ENCODE measurements at regions not wholly inside any gene's neighbourhood (a gene's known extent, or its start where the extent isn't known, plus 50 kb on each side); places are given as distances from the start of the nearest gene placed in this dataset.

- H3K27me3 ChIP-seq (replicated peaks in 1 of 4; ENCODE audit: control insufficient read depth in 3 of 4, extremely low read depth in 1 of 4, insufficient read depth in 3 of 4, low read length in 3 of 4) = peaks cover 0 to 4% (median 2%) of the 10 kb centered on the region in 4 experiments; a peak in 5 of 7 replicates
- no peaks in the 10 kb centered on the region for H4K20me1 ChIP-seq (replicated peaks in 1 of 2; ENCODE audit: control insufficient read depth in 1 of 2, insufficient read depth in 2 of 2, low read length in 2 of 2)
- no peak overlapping the region for H2BK5ac ChIP-seq (ENCODE audit: low read depth, low read length)
- H3K14ac ChIP-seq (ENCODE audit: insufficient read length) = no peak overlapping the region
- no peak overlapping the region for H2AFZ ChIP-seq (ENCODE audit: low read length)
- POLR2A ChIA-PET (ENCODE audit: partially characterized antibody) = no interaction called here
- no peak for DNase-seq (ENCODE audit: low read depth in 1 of 2, low spot score in 2 of 2)
- no peak overlapping the region for H4K5ac ChIP-seq (ENCODE audit: insufficient read length, low read depth, low read length)
- H2BK15ac ChIP-seq (ENCODE audit: low read length) = no peak overlapping the region
- H3K9ac ChIP-seq (replicated peaks in 1 of 4; ENCODE audit: extremely low read depth in 1 of 4, low read depth in 3 of 4, low read length in 3 of 4) = no peak overlapping the region
- peaks cover 0 to 4% (median 3%) of the 10 kb centered on the region in 4 experiments; a peak in 3 of 7 replicates for H3K4me1 ChIP-seq (replicated peaks in 1 of 4; ENCODE audit: control insufficient read depth in 3 of 4, insufficient read depth in 4 of 4, low read length in 3 of 4)
- no peak overlapping the region for H3K56ac ChIP-seq (replicated peaks; ENCODE audit: insufficient read length, low read depth, low read length)
- H3K23ac ChIP-seq (ENCODE audit: insufficient read length) = no peak overlapping the region
- no peak for FAIRE-seq
- no peaks in the 10 kb centered on the region; a peak in 1 of 4 replicates for H3K9me3 ChIP-seq (ENCODE audit: insufficient read depth in 2 of 2, low read depth in 1 of 2, low read length in 1 of 2)
- H3K18ac ChIP-seq (ENCODE audit: extremely low read depth, low read length) = no peak overlapping the region
- H2BK12ac ChIP-seq (ENCODE audit: low read depth, low read length) = no peak overlapping the region
- 67% methylated on average over 4 of the region's 4 CpGs; no CpG with 5 or more reads in 1 of the 2 experiments for WGBS, 2 experiments (ENCODE audit: extremely low coverage in 1 of 2, insufficient coverage in 1 of 2, insufficient read length in 1 of 2, insufficient replicate concordance in 2 of 2, low coverage in 1 of 2, low lambda C conversion rate in 2 of 2, missing lambda C conversion rate in 1 of 2)
- CTCF ChIA-PET (ENCODE audit: partially characterized antibody) = no interaction called here
- H4K8ac ChIP-seq (ENCODE audit: extremely low read depth, insufficient read depth, low read length) = no peak overlapping the region
- H2AK5ac ChIP-seq (ENCODE audit: low read depth, low read length) = no peak overlapping the region
- H3K79me1 ChIP-seq (ENCODE audit: low read depth, low read length) = no peaks in the 10 kb centered on the region
- H3K23me2 ChIP-seq (ENCODE audit: low read depth, low read length) = no peaks in the 10 kb centered on the region
- H3K4ac ChIP-seq (replicated peaks; ENCODE audit: insufficient read length, low read depth, low read length) = no peak overlapping the region
- H2BK20ac ChIP-seq (ENCODE audit: low read length) = no peak overlapping the region
- no peak overlapping the region for H4K91ac ChIP-seq (replicated peaks; ENCODE audit: insufficient read length, low read length)
- no peak overlapping the region for H3K4me2 ChIP-seq (ENCODE audit: insufficient read depth in 1 of 2, low read depth in 2 of 2, low read length in 2 of 2)
- no peak overlapping the region for H3K27ac ChIP-seq (ENCODE audit: low read depth, low read length)
- no peak overlapping the region for H3K4me3 ChIP-seq (ENCODE audit: extremely low read depth in 1 of 4, insufficient read depth in 2 of 4, low read depth in 3 of 4, low read length in 4 of 4)
- H3K36me3 ChIP-seq (ENCODE audit: control insufficient read depth in 2 of 4, insufficient read depth in 4 of 4, low read length in 3 of 4) = no peaks in the 10 kb centered on the region
- no peak overlapping the region for H2BK120ac ChIP-seq (replicated peaks; ENCODE audit: low read depth, low read length)
- H3K79me2 ChIP-seq (ENCODE audit: control insufficient read depth in 1 of 2, insufficient read depth in 2 of 2, low read length in 2 of 2) = no peaks in the 10 kb centered on the region
- no peak for TF ChIP-seq HDAC2 (IDR thresholded peaks at IDR 0.05; ENCODE audit: borderline replicate concordance in 1 of 2, low read depth in 2 of 2, low read length in 2 of 2)
- TF ChIP-seq TEAD4 (IDR thresholded peaks at IDR 0.05; ENCODE audit: low read depth, low read length) = no peak
- no peak for TF ChIP-seq EGR1 (IDR thresholded peaks at IDR 0.05; ENCODE audit: borderline replicate concordance, low read depth, low read length)
- TF ChIP-seq FOSL1 (IDR thresholded peaks at IDR 0.05; ENCODE audit: insufficient read depth, low read depth, low read length) = no peak
- TF ChIP-seq EZH2 (IDR thresholded peaks at IDR 0.05; ENCODE audit: low read depth, low read length, severe bottlenecking) = no peak
- no peak for TF ChIP-seq POLR2A (IDR thresholded peaks at IDR 0.05; ENCODE audit: control extremely low read depth in 1 of 2, low read depth in 2 of 2, low read length in 2 of 2)
- no peak for TF ChIP-seq SP4 (IDR thresholded peaks at IDR 0.05; ENCODE audit: low read length)
- TF ChIP-seq SIN3A (conservative IDR thresholded peaks at IDR 0.05 in 1 of 2, IDR thresholded peaks at IDR 0.05 in 1 of 2; ENCODE audit: low read depth in 1 of 2, low read length in 2 of 2) = no peak
- TF ChIP-seq TAF7 (optimal IDR thresholded peaks at IDR 0.05; ENCODE audit: borderline replicate concordance, low read depth, low read length) = no peak
- TF ChIP-seq NANOG (IDR thresholded peaks at IDR 0.05; ENCODE audit: insufficient read depth, low read depth, low read length, poor library complexity, severe bottlenecking) = no peak
- no peak for TF ChIP-seq RNF2 (IDR thresholded peaks at IDR 0.05; ENCODE audit: borderline replicate concordance, low read depth, low read length, missing control alignments, poor library complexity, severe bottlenecking)
- no peak for TF ChIP-seq TBP (IDR thresholded peaks at IDR 0.05; ENCODE audit: low read depth, low read length)
Measured at GRCh38 chr15:70589728-70590127, 173.6 kb downstream of the UACA start.

Data from H1 (cell line).